Vagina (tissue), 2 donors: ENCODE measurements at regions not wholly inside any gene's neighbourhood (a gene's known extent, or its start where the extent isn't known, plus 50 kb on each side); places are given as distances from the start of the nearest gene placed in this dataset.

ENCODE experiments used
- POLR2A ChIP-seq, 2 donors: fragments of 450-650 bp; IDR thresholded peaks; one replicate each; pipeline ENCODE4 v1.6.1; 2017; ENCODE audit warnings: antibody characterized with exemption in 2 of 2, mild to moderate bottlenecking in 2 of 2, moderate library complexity in 2 of 2
- TF ChIP-seq, protein P1 (sequence below), 3 experiments: fragments of 450-650 bp in 2 of 3; fragments of 200-600 bp in 1 of 3; sonication (generic) in 1 of 3; IDR thresholded peaks; one replicate each; pipeline ENCODE4 v1.5.1; 2017 to 2019; ENCODE audit warnings: antibody characterized with exemption in 3 of 3, mild to moderate bottlenecking in 2 of 3, moderate library complexity in 2 of 3

DNA sequence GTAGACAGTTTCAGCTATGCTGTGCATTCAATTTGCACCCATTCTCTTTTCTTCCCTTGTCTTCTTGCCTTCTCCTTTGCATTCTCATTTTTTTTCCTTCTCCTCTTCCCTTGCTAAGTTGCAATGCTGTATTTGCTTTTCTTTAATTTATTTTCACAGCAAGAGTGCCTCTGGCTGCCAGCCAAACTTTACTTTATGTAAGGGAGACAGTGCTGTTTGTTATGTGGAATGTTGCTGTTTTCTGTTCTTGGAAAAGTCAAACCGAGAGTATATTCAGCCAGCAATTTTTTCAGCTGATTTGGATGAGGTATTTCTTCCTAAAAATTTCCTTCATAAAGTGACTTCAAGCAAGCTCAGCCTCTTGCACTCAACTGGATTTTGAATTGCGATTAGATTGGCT lies 1293.4 kb downstream of the ARAP2 start:
- no peak for TF ChIP-seq POLR2A (IDR thresholded peaks at IDR 0.05)
- TF ChIP-seq, protein P1, sequence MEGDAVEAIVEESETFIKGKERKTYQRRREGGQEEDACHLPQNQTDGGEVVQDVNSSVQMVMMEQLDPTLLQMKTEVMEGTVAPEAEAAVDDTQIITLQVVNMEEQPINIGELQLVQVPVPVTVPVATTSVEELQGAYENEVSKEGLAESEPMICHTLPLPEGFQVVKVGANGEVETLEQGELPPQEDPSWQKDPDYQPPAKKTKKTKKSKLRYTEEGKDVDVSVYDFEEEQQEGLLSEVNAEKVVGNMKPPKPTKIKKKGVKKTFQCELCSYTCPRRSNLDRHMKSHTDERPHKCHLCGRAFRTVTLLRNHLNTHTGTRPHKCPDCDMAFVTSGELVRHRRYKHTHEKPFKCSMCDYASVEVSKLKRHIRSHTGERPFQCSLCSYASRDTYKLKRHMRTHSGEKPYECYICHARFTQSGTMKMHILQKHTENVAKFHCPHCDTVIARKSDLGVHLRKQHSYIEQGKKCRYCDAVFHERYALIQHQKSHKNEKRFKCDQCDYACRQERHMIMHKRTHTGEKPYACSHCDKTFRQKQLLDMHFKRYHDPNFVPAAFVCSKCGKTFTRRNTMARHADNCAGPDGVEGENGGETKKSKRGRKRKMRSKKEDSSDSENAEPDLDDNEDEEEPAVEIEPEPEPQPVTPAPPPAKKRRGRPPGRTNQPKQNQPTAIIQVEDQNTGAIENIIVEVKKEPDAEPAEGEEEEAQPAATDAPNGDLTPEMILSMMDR (IDR thresholded peaks at IDR 0.05): no peak
